ENCODE measurements at regions not wholly inside any gene's neighbourhood (a gene's known extent, or its start where the extent isn't known, plus 50 kb on each side); places are given as distances from the start of the nearest gene placed in this dataset.
"Not testable (repeated sequence)": the region's sequence is repeated elsewhere in the genome, so short reads cannot be mapped to it uniquely, and the experiment has no call there.

- DNase-seq (ENCODE audit: low spot score) = no peak
These were observed 97.7 kb upstream of the FGGY start for GRCh38 chr1:59199147-59199546.

DNA sequence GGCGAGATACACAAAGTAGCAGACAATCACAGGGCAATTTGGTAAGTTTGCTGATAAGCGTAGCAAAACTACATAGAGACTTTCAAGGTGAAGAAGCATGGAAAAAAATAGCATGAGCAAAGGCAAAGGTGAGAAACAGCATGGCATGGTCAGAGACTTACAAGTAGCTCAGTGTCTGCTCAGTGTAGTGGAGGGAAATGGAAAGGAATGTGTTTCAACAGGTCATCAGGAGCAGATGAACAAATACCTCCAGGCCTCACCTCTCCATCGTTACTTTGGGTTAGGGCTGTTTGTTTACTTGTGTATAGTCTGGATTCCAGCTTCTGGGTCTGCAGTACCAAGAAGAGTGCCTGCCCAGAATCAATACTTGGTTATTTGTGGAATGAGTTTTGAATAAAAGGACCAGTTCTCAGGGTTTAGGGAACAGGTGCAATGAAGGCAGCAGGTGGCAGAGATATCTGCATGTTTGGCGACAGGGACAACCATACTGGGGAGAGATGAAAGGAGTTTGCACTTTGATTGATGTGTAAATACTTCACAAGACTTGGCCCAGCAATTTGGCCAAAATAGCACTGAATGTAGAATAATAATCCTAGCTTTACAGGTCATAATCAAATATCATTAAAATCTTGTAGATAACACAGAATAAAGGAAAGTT lies 97.0 kb upstream of the FGGY start:
- no peak for DNase-seq (ENCODE audit: low spot score)

DNA sequence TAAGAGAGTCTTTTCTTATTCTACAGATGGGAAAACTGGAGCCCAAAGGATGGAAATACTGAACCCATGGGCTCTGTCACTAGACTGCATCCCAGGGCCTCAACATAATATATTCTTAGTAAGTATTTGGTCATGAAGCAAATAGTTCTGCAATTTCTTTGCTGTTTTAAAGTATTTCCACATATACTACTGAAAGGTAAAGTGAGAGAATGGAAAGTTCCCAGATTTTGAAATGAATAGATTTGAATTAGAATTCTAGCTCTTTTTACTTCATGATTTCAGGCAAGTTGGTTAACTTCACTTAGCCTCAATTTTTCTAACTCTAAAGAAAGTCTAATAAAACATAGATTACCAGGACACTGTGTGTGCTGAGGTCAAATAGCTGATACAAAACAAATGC lies 95.6 kb upstream of the FGGY start:
- no peak for DNase-seq (ENCODE audit: low spot score)

GRCh38 chr1:59202455-59202854 lies 94.4 kb upstream of the FGGY start:
- no peak for DNase-seq (ENCODE audit: low spot score)

GRCh38 chr1:59204001-59204400 lies 92.9 kb upstream of the FGGY start:
- DNase-seq (ENCODE audit: low spot score) = no peak

- not testable (repeated sequence) for DNase-seq (ENCODE audit: low spot score)
These were observed 90.3 kb upstream of the FGGY start for GRCh38 chr1:59206616-59207015.

GRCh38 chr1:59210430-59210829 lies 86.5 kb upstream of the FGGY start:
- DNase-seq (ENCODE audit: low spot score) = not testable (repeated sequence)

GRCh38 chr1:59212706-59213105 lies 84.2 kb upstream of the FGGY start:
- no peak for DNase-seq (ENCODE audit: low spot score)

DNA sequence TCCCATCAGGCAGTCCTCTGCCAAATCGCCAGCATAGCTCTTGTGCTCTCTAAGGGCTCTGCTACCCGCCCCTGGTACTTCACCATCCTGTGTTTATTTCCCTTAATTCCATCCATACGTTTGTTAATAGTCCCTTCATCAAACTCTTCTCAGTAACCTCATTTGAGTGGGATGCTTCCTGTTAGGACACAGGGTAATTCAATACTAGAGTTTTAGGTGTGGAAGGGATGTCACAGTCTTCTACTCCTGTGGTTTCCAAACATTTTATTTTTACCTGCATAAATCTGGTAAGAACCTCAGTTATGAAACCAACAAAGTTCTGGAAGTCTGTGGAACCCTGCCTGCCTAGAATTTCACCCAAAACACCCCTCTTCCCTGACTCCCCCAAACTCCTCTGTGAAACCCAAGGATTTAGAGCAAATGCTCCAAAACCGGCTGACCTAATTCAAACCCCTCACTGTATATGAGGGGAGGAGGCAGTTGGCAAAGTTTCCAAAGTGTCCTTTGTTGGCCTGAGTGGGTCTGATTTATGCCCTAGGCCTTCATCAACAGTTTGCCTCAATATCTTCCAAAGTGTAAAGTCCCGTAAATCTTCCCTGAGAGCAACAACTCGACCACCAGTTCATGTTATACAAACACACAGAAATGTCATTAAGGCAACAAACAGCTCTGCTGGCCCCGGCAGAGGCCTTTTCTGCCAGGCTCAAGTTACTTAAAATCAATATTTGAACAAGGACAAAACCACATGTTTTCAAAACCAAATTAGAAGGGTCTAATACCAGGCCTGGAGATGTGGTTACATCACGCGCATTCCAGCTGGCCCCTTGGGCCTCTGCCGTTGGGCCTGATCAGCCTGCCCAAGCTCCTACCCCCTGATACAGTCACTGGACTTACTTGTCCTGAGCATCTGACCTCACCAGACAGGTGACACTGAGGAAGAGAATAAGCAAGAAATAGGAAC lies 82.4 kb upstream of the FGGY start:
- no peak for DNase-seq (ENCODE audit: low spot score)

GRCh38 chr1:59215766-59216291 lies 81.1 kb upstream of the FGGY start:
- DNase-seq (ENCODE audit: low spot score) = no peak

DNA sequence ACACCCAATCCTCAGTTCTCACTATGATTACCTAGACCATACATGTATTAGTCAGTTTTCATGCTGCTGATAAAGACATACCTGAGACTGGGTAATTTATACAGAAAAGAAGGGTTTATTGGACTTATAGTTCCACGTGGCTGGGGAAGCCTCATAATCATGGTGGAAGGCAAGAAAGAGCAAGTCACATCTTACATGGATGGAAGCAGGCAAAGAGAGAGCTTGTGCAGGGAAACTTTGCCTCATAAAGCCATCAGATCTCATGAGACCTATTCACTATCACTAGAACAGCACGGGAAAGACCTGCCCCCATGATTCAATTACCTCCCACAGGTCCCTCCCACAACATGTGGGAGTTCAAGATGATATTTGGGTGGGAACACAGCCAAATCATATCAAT lies 79.5 kb upstream of the FGGY start:
- not testable (repeated sequence) for DNase-seq (ENCODE audit: low spot score)

GRCh38 chr1:59218521-59219236 lies 78.2 kb upstream of the FGGY start:
- no peak for DNase-seq (ENCODE audit: low spot score)

- DNase-seq (ENCODE audit: low spot score) = no peak
These were observed 77.0 kb upstream of the FGGY start for GRCh38 chr1:59219916-59220315.

DNA sequence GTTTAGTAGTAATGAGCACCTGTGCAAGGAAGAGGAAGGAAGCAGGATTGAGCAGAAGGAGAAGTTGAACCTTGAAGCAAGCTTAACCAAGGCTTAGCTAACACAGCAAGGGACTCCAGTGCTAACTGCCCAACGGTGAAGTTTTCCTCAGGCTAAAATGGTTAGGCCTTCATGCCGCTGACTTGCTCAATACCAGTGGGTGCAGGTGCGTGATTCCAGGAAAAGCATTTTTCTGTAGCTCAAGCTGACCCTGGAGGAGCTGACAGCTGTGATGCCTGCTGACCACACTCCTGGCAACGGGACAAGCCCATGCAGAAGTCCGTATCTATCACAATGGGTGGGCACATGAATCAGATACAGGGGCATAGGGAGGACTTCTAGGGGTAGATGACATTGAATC lies 76.5 kb upstream of the FGGY start:
- DNase-seq (ENCODE audit: low spot score) = no peak

- DNase-seq (ENCODE audit: low spot score) = no peak
These were observed 73.7 kb upstream of the FGGY start for GRCh38 chr1:59223198-59223597.

DNA sequence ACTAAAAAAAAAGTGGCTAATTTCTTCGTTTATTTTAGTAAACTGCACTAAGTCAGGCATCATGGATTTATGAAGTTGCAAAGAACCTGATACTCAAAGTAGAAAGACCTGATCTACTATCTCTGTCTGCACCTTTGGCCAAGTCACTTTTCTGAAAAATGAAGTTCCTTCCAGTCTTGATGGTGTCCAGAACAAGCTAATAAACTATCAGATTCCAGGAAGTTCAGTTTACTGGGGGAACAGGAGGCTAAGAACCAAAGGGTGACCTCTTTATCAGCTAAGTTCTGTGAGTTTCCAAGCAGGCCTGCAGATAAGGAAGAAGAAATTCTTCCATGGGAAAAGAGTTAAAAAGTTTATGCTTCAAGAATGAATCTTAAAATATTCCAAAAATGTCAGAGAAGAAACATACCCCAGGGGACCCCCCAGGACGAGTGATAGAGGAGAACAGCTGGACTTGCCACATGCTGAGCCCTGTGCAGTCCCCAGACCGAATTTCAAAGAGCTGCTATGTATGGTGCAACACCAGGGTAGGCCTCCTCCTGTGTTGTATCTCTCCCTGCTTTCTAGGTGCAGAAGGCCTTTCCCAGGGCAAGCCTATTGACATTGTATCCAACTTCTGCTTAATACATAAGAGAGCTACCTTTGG lies 72.8 kb upstream of the FGGY start:
- no peak for DNase-seq (ENCODE audit: low spot score)

- no peak for DNase-seq (ENCODE audit: low spot score)
These were observed 71.1 kb upstream of the FGGY start for GRCh38 chr1:59225594-59226316.

GRCh38 chr1:59229138-59229537 lies 67.8 kb upstream of the FGGY start:
- no peak for DNase-seq (ENCODE audit: low spot score)

DNA sequence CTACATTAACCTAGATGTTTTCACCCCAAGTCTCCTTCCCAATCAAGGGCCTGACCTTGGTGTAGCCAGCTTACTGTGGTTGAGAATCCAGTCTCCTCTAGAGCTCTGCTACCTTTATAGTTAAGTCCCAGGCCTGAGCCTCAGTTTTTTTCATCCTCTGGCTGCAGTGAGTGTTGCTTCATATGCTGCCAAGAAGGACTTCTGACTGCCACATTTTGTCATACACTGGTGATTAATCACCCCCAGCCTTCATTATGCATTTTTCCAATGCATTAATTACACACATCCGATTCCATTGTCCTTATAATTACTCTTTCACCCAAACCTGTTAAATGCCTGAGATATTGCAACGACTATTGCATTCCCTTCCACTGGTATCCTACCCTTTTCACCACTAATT lies 66.3 kb upstream of the FGGY start:
- DNase-seq (ENCODE audit: low spot score) = no peak

GRCh38 chr1:59232216-59232615 lies 64.7 kb upstream of the FGGY start:
- DNase-seq (ENCODE audit: low spot score) = no peak

- DNase-seq (ENCODE audit: low spot score) = no peak
These were observed 63.5 kb upstream of the FGGY start for GRCh38 chr1:59233444-59233843.

All from mesenteric fat pad (tissue), 1 donor.